AG08396 (cell line): ENCODE measurements at regions not wholly inside any gene's neighbourhood (a gene's known extent, or its start where the extent isn't known, plus 50 kb on each side); places are given as distances from the start of the nearest gene placed in this dataset.

Experiments used
- DNase-seq: peaks from one replicate; pipeline ENCODE4 v3.0.0; 2012; ENCODE audit warnings: low spot score, mixed read lengths

- no peak for DNase-seq
Measured at GRCh38 chr6:126091466-126091865, 105.1 kb downstream of the TRMT11 start.

- DNase-seq = no peak
Measured at GRCh38 chr6:126093108-126093507, 106.8 kb downstream of the TRMT11 start.

- no peak for DNase-seq
Measured at GRCh38 chr6:126094411-126094810, 108.1 kb downstream of the TRMT11 start.

- no peak for DNase-seq
Measured at GRCh38 chr6:126100386-126100785, 114.0 kb downstream of the TRMT11 start.

GRCh38 chr6:126102358-126102757 is 116.0 kb downstream of the TRMT11 start:
- DNase-seq = no peak

GRCh38 chr6:126103993-126104392 is 117.7 kb downstream of the TRMT11 start:
- DNase-seq = no peak

GRCh38 chr6:126107475-126108166 is 121.3 kb downstream of the TRMT11 start:
- DNase-seq = no peak

- DNase-seq = no peak
Measured at GRCh38 chr6:126110512-126111270, 124.4 kb downstream of the TRMT11 start.

GRCh38 chr6:126111327-126111726 is 125.0 kb downstream of the TRMT11 start:
- no peak for DNase-seq

- DNase-seq = peak; percentile 18
Measured at GRCh38 chr6:126112171-126112632, 125.9 kb downstream of the TRMT11 start.

GRCh38 chr6:126113261-126113660 is 126.9 kb downstream of the TRMT11 start:
- DNase-seq = no peak

- DNase-seq = no peak
Measured at GRCh38 chr6:126117251-126117650, 130.9 kb downstream of the TRMT11 start.

- no peak for DNase-seq
Measured at GRCh38 chr6:126118058-126118755, 131.9 kb downstream of the TRMT11 start.

GRCh38 chr6:126118936-126119335 is 132.6 kb downstream of the TRMT11 start:
- no peak for DNase-seq

GRCh38 chr6:126123226-126123625 is 136.9 kb downstream of the TRMT11 start:
- DNase-seq = no peak

GRCh38 chr6:126127659-126128058 is 141.3 kb downstream of the TRMT11 start:
- DNase-seq = no peak

- DNase-seq = no peak
Measured at GRCh38 chr6:126131246-126131645, 144.9 kb downstream of the TRMT11 start.

GRCh38 chr6:126133984-126134383 is 147.6 kb downstream of the TRMT11 start:
- no peak for DNase-seq

- DNase-seq = no peak
Measured at GRCh38 chr6:126134491-126134890, 148.2 kb downstream of the TRMT11 start.

GRCh38 chr6:126140015-126140414 is 153.7 kb downstream of the TRMT11 start:
- no peak for DNase-seq

GRCh38 chr6:126143761-126144251 is 157.5 kb downstream of the TRMT11 start:
- DNase-seq = no peak

GRCh38 chr6:126145351-126145750 is 159.0 kb downstream of the TRMT11 start:
- no peak for DNase-seq
